ENCODE measurements at regions not wholly inside any gene's neighbourhood (a gene's known extent, or its start where the extent isn't known, plus 50 kb on each side); places are given as distances from the start of the nearest gene placed in this dataset.

DNA sequence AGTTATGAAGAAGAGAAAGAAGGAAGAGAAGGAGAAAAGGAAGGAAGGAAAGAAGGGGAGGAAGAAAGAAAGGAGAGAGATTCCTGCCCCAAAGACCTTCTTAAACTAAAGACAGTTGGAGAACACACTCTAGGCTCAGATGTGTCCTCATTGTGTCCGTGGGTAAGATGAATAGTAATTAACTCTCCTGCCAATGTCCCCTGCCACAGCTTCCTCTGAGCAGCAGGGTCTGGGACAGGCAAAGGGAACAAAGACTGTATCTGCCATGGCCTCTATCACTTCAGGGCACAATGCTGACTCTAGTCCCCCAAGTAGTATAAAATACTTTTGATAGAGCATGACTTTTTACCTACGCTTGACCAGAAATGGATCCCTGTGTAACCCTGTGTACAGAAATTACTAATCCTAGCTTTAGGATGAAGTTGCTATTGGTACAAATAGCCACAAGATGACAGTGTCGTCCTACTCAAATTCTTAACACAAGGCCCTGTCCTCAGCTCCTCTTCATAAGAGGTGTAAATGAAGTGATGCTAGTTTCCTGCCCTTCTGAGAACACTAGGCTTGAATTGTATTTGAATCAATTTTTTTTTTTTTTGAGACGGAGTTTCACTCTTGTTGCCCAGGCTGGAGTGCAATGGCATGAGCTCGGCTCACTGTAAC is 186.2 kb upstream of the GPR12 start:
- TF ChIP-seq CTCF (conservative IDR thresholded peaks at IDR 0.05), result peak; percentile 99
- 0 out of 2 replicates have a peak, but pooled peaks have one; percentile 19 for TF ChIP-seq ZFX (IDR thresholded peaks at IDR 0.05)
- no peak overlapping the region for H3K27ac ChIP-seq

GRCh38 chr13:26943748-26944147 is 183.2 kb upstream of the GPR12 start:
- TF ChIP-seq ZFX (IDR thresholded peaks at IDR 0.05), result no peak
- H3K27ac ChIP-seq, result no peak overlapping the region

GRCh38 chr13:26942184-26942583 is 181.6 kb upstream of the GPR12 start:
- H3K27ac ChIP-seq, result no peak overlapping the region
- TF ChIP-seq CTCF (conservative IDR thresholded peaks at IDR 0.05) (no peak), ZFX (IDR thresholded peaks at IDR 0.05) (no peak)

DNA sequence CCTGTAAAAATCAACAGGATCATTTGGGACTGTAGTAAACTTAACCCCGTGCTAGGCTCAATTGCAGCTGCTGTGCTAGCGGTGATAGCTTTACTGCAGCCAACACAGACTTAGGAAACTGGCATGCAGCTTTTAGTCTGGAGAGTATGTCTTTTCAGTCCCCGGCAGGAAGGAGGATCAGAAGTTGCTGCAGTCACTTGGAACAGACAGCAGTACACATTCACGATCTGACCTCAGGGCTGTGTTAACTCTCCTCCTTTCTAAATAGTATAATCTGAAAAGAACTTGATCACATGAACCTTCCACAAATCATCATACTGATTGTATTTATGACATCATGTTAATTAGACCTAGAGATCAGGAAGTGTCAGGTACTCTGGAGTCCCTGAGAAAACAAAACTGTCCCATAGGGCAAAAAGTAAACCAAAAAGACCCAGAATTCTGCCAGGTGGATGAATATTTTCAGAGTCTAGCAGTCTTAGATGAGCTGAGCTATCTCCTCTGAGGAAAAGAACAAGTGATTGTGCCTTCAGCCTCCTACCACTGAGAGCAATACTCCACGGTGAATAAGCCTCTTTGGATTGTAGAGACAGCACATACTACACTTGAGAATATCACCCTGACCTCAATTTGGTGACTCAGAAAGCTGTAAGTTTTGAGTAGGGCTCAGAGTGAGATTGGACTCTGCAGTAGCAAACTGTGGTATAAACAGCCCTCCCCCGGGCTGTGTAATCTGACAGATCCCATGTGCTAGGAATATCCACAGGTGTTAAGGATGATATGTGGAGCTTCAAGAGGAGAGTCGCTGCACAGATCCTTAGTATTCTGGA is 181.0 kb upstream of the GPR12 start:
- H3K27ac ChIP-seq, result no peak overlapping the region
- TF ChIP-seq ZFX (IDR thresholded peaks at IDR 0.05), result 0 out of 2 replicates have a peak, but pooled peaks have one; percentile 18
- no peak for TF ChIP-seq CTCF (conservative IDR thresholded peaks at IDR 0.05)

DNA sequence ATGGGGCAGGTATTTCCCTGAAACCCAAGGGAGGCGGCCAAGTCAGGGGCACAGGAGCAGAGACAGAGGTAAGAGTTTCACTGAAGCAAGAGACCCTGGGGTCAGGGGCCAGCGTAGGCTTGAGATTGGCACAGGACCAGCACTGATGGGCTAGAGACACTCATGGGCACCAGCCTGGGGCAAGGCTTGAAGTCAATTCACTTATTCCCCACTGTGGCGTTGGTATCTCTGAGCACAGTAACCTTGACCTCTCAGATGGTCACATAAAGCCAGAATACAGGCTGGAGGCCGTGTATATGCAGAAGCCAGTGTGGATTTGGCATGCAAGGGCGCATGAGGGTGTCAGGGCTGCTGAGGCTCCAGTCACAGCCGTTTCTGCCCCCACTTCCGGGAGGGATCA is 173.5 kb upstream of the GPR12 start:
- no peak overlapping the region for H3K27ac ChIP-seq
- TF ChIP-seq CTCF (conservative IDR thresholded peaks at IDR 0.05) (no peak), ZFX (IDR thresholded peaks at IDR 0.05) (no peak)

DNA sequence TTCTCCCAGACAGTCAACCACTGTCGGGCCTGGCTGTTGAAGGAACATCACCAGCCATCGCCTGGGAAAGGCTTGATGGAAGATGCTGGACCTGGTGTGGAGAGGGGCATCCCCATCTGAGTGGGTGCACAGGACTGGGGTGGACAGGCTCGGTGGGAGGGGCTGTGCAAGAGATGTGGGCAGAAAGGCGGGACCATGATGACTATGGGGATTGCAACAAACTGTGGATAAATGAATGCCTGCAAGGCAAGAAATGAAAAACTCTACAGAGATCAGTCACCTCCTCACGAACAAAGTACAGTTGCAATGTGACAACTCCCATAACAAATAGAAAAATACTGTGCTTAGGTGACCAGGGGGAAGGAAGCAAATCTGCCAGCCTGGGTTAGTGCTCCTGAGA is 171.9 kb upstream of the GPR12 start:
- TF ChIP-seq CTCF (conservative IDR thresholded peaks at IDR 0.05) (no peak), ZFX (IDR thresholded peaks at IDR 0.05) (no peak)
- no peak overlapping the region for H3K27ac ChIP-seq

- H3K27ac ChIP-seq, result no peak overlapping the region
- TF ChIP-seq CTCF (conservative IDR thresholded peaks at IDR 0.05) (peak; percentile 100), ZFX (IDR thresholded peaks at IDR 0.05) (no peak)
These were observed 169.6 kb upstream of the GPR12 start for GRCh38 chr13:26929971-26930730.
